GM23338 (cell line): ENCODE measurements at regions not wholly inside any gene's neighbourhood (a gene's known extent, or its start where the extent isn't known, plus 50 kb on each side); places are given as distances from the start of the nearest gene placed in this dataset.
A peak's percentile ranks its signal among the peaks of the same experiment; 100 is the strongest.

ENCODE experiments used
- ATAC-seq: fragments of 200-7000 bp; cut with Tn5 transposase; 3 replicates; pipeline ENCODE4 v1.9.1; 2020
- DNase-seq: peaks from one replicate; pipeline ENCODE4 v3.0.0-alpha.2; 2015; ENCODE audit warnings: low spot score
- H2AFZ ChIP-seq: fragments of 200-600 bp; sonication (generic); 2 replicates; pipeline ENCODE4 v1.8.0; 2016; ENCODE audit warnings: antibody characterized with exemption, mild to moderate bottlenecking, moderate library complexity
- H3F3A ChIP-seq: fragments of 200-600 bp; sonication (generic); replicated peaks from 2 replicates; pipeline ENCODE4 v1.8.0; 2017; ENCODE audit warnings: antibody characterized with exemption, mixed run types, low read depth
- H3K27ac ChIP-seq: fragments of 200-600 bp; sonication (generic); 2 replicates; pipeline ENCODE4 v1.6.1; 2016; ENCODE audit warnings: low read depth
- H3K27me3 ChIP-seq: fragments of 200-600 bp; sonication (generic); 2 replicates; pipeline ENCODE4 v1.8.0; 2016; ENCODE audit warnings: mild to moderate bottlenecking, mixed run types, moderate library complexity; ENCODE audit not compliant: insufficient read depth
- H3K36me3 ChIP-seq: fragments of 200-600 bp; sonication (generic); 2 replicates; pipeline ENCODE4 v1.8.0; 2016; ENCODE audit warnings: mild to moderate bottlenecking; ENCODE audit not compliant: insufficient read depth
- H3K4me1 ChIP-seq: fragments of 200-600 bp; sonication (generic); 2 replicates; pipeline ENCODE4 v1.8.0; 2016; ENCODE audit warnings: mild to moderate bottlenecking, moderate library complexity; ENCODE audit not compliant: insufficient read depth
- H3K4me2 ChIP-seq: fragments of 200-600 bp; sonication (generic); 2 replicates; pipeline ENCODE4 v1.7.1; 2017; ENCODE audit warnings: mixed run types
- H3K4me3 ChIP-seq: fragments of 200-600 bp; sonication (generic); 2 replicates; pipeline ENCODE4 v1.6.1; 2016; ENCODE audit warnings: mixed run types
- H3K79me2 ChIP-seq: fragments of 200-600 bp; sonication (generic); replicated peaks from 2 replicates; pipeline ENCODE4 v1.8.0; 2017; ENCODE audit warnings: mild to moderate bottlenecking; ENCODE audit not compliant: insufficient read depth
- H3K9me2 ChIP-seq: fragments of 200-600 bp; sonication (generic); 2 replicates; pipeline ENCODE4 v1.8.0; 2017; ENCODE audit not compliant: insufficient read depth
- H4K20me1 ChIP-seq: fragments of 200-600 bp; sonication (generic); replicated peaks from 2 replicates; pipeline ENCODE4 v1.8.0; 2017; ENCODE audit warnings: mild to moderate bottlenecking; ENCODE audit not compliant: insufficient read depth
- H3K27ac Mint-ChIP-seq: 2 replicates; pipeline ENCODE4 v1.8.0; 2020; ENCODE audit warnings: inconsistent platforms, mild to moderate bottlenecking, moderate library complexity, mixed read lengths
- H3K27me3 Mint-ChIP-seq: 3 replicates; pipeline ENCODE4 v1.8.0; 2022; ENCODE audit warnings: low read depth, mild to moderate bottlenecking, moderate library complexity, mixed read lengths, inconsistent platforms; ENCODE audit not compliant: insufficient read depth, poor library complexity
- H3K36me3 Mint-ChIP-seq: 3 replicates; pipeline ENCODE4 v1.8.0; 2021; ENCODE audit warnings: low read depth, mild to moderate bottlenecking, inconsistent platforms, moderate library complexity, mixed read lengths
- H3K4me1 Mint-ChIP-seq: 3 replicates; pipeline ENCODE4 v1.8.0; 2020; ENCODE audit warnings: mild to moderate bottlenecking, inconsistent platforms, mixed read lengths
- H3K4me3 Mint-ChIP-seq: 3 replicates; pipeline ENCODE4 v1.8.0; 2021; ENCODE audit warnings: moderate library complexity, mild to moderate bottlenecking, inconsistent platforms, mixed read lengths
- H3K9me3 Mint-ChIP-seq: 3 replicates; pipeline ENCODE4 v1.8.0; 2020; ENCODE audit warnings: moderate library complexity, mild to moderate bottlenecking, inconsistent platforms, mixed read lengths
- CREB1 ChIP-seq: fragments of 250-450 bp; sonication (Bioruptor Pico); IDR thresholded peaks from 2 replicates; pipeline ENCODE4 v1.5.0; 2020; ENCODE audit warnings: low read depth, mild to moderate bottlenecking, moderate library complexity
- CTCF ChIP-seq, 2 experiments: fragments of 200-600 bp in 1 of 2; sonication (generic) in 1 of 2; conservative IDR thresholded peaks; 2 replicates each; pipeline versions ENCODE4 v1.5.1 to v1.6.1; 2016 to 2017; ENCODE audit warnings: antibody characterized with exemption in 2 of 2, low read depth in 2 of 2, mild to moderate bottlenecking in 2 of 2, moderate library complexity in 1 of 2
- ETS1 ChIP-seq: IDR thresholded peaks from 2 replicates; pipeline ENCODE4 v1.6.1; 2016; ENCODE audit warnings: antibody characterized with exemption
- EZH2 ChIP-seq: fragments of 200-600 bp; sonication (generic); IDR thresholded peaks from one replicate; pipeline ENCODE4 v1.8.0; 2017; ENCODE audit warnings: antibody characterized with exemption, mild to moderate bottlenecking, low read depth; ENCODE audit not compliant: unreplicated experiment
- JUNB ChIP-seq: IDR thresholded peaks from one replicate; pipeline ENCODE4 v1.6.1; 2016; ENCODE audit warnings: antibody characterized with exemption; ENCODE audit not compliant: unreplicated experiment
- NANOG ChIP-seq: IDR thresholded peaks from 2 replicates; pipeline ENCODE4 v1.6.1; 2016; ENCODE audit warnings: antibody characterized with exemption, borderline replicate concordance
- POLR2AphosphoS5 ChIP-seq: IDR thresholded peaks from 2 replicates; pipeline ENCODE4 v1.6.1; 2016; ENCODE audit warnings: antibody characterized with exemption, low read depth
- REST ChIP-seq: IDR thresholded peaks from one replicate; pipeline ENCODE4 v1.6.1; 2018; ENCODE audit warnings: antibody characterized with exemption; ENCODE audit not compliant: unreplicated experiment
- ZNF114 ChIP-seq: fragments of 250-450 bp; sonication (Bioruptor Pico); IDR thresholded peaks from 2 replicates; pipeline ENCODE4 v1.5.0; 2020; ENCODE audit warnings: mild to moderate bottlenecking, moderate library complexity
- ZNF331 ChIP-seq: fragments of 250-450 bp; sonication (Bioruptor Pico); IDR thresholded peaks from 2 replicates; pipeline ENCODE4 v1.5.0; 2020; ENCODE audit warnings: low read depth, mild to moderate bottlenecking, moderate library complexity

- Histone ChIP-seq H3F3A (no peaks in the 10 kb centered on the region), H3K36me3 (no peaks in the 10 kb centered on the region), H3K9me2 (peaks cover 3% of the 10 kb centered on the region; the same call in 1 of the 2 replicates), H3K4me3 (no peak overlapping the region), H3K79me2 (no peaks in the 10 kb centered on the region), H3K27me3 (no peaks in the 10 kb centered on the region), H4K20me1 (no peaks in the 10 kb centered on the region), H3K4me1 (no peaks in the 10 kb centered on the region), H2AFZ (no peak overlapping the region), H3K4me2 (no peak overlapping the region), H3K27ac (no peak overlapping the region)
- Mint-ChIP-seq H3K4me1 (no peaks in the 10 kb centered on the region), H3K27me3 (no peaks in the 10 kb centered on the region), H3K27ac (no peak overlapping the region), H3K36me3 (no peaks in the 10 kb centered on the region), H3K9me3 (no peaks in the 10 kb centered on the region), H3K4me3 (no peak overlapping the region)
- ATAC-seq: no peak
- DNase-seq: no peak
- TF ChIP-seq EZH2 (no peak), REST (no peak), JUNB (no peak), ETS1 (no peak), CREB1 (no peak)
These were observed 1201.0 kb upstream of the LRRTM1 start for GRCh38 chr2:81505586-81505985.

- Histone ChIP-seq H3K27ac (no peak overlapping the region), H3K79me2 (no peaks in the 10 kb centered on the region), H3K9me2 (0 out of 2 replicates have a peak, but pooled peaks cover 2% of the 10 kb centered on the region), H3K36me3 (no peaks in the 10 kb centered on the region), H3K4me3 (no peak overlapping the region), H3K4me2 (no peak overlapping the region), H3K4me1 (no peaks in the 10 kb centered on the region), H3K27me3 (no peaks in the 10 kb centered on the region), H3F3A (no peaks in the 10 kb centered on the region), H4K20me1 (no peaks in the 10 kb centered on the region), H2AFZ (peak overlapping the region; percentile 47)
- Mint-ChIP-seq H3K36me3 (no peaks in the 10 kb centered on the region), H3K4me1 (0 out of 3 replicates have a peak, but pooled peaks cover 3% of the 10 kb centered on the region), H3K4me3 (no peak overlapping the region), H3K27ac (no peak overlapping the region), H3K9me3 (no peaks in the 10 kb centered on the region), H3K27me3 (no peaks in the 10 kb centered on the region)
- ATAC-seq: no peak
- DNase-seq: no peak
- TF ChIP-seq ETS1 (no peak), ZNF331 (no peak), ZNF114 (CRISPR knock-in tag) (no peak), CREB1 (no peak), CTCF (conservative IDR thresholded peaks at IDR 0.05; ENCODE audit: low read depth in 2 of 2) (no peak), NANOG (no peak), POLR2AphosphoS5 (no peak), EZH2 (no peak), REST (no peak)
These were observed 1191.0 kb upstream of the LRRTM1 start for GRCh38 chr2:81495556-81495955.
